ENCODE measurements at regions not wholly inside any gene's neighbourhood (a gene's known extent, or its start where the extent isn't known, plus 50 kb on each side); places are given as distances from the start of the nearest gene placed in this dataset.

DNA sequence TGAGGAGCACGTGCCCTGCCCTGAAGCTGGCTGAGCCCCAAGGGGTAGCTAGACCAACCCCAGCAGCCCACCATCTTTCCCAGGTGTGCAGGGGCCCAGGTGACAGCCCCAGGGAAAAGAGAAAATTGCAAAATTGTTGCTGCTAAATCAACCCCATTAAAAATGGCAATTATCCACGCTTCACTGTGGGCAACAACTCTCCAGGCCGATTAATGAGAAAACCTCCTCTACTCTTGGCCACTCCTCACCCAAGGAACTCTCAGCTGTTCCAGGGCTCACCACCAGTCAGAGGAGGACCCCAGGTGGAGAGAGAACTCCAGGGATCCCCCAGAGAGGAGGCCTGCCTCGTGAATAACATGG, 516.1 kb upstream of the MGMT start:
- Histone ChIP-seq H3K4me1 (no peaks in the 10 kb centered on the region), H3K4me3 (no peak overlapping the region), H3K9me3 (peaks cover 0 to 6% (median 5%) of the 10 kb centered on the region in 3 donors), H3K27me3 (no peaks in the 10 kb centered on the region), H3K27ac (no peak overlapping the region), H3K36me3 (no peaks in the 10 kb centered on the region)
- TF ChIP-seq, protein P1, sequence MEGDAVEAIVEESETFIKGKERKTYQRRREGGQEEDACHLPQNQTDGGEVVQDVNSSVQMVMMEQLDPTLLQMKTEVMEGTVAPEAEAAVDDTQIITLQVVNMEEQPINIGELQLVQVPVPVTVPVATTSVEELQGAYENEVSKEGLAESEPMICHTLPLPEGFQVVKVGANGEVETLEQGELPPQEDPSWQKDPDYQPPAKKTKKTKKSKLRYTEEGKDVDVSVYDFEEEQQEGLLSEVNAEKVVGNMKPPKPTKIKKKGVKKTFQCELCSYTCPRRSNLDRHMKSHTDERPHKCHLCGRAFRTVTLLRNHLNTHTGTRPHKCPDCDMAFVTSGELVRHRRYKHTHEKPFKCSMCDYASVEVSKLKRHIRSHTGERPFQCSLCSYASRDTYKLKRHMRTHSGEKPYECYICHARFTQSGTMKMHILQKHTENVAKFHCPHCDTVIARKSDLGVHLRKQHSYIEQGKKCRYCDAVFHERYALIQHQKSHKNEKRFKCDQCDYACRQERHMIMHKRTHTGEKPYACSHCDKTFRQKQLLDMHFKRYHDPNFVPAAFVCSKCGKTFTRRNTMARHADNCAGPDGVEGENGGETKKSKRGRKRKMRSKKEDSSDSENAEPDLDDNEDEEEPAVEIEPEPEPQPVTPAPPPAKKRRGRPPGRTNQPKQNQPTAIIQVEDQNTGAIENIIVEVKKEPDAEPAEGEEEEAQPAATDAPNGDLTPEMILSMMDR (IDR thresholded peaks at IDR 0.05), result no peak
- TF ChIP-seq POLR2A (IDR thresholded peaks at IDR 0.05), result no peak
- 66 to 80% methylated on average over 1 to 3 of the region's 4 CpGs for WGBS, 2 donors
- no peak for DNase-seq
- intact Hi-C loops (cut with DNase I), result no loop called here

DNA sequence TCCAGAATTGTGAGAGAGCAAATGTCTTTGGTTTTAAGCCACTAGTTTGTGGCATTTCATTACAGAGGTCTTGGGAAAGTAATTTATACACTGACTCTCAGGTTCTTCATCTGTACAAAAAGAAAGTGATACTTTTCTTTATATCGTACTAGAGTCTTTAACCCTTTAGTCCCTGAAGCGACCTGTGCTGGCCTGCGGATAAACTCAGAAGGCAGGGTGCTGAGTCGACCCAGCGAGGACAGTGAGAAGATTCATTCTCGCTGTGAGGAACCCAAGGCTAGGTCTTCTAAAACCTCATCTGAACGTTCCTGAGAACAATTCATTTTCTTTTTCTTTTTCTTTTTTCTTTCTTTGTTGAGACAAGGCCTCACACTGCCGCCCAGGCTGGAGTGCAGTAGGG, 514.2 kb upstream of the MGMT start:
- H3K4me1 ChIP-seq, result no peaks in the 10 kb centered on the region
- 73 to 88% methylated on average over 8 of the region's 8 CpGs for WGBS, 2 donors
- no peak for TF ChIP-seq POLR2A (IDR thresholded peaks at IDR 0.05)
- TF ChIP-seq, protein P1 (IDR thresholded peaks at IDR 0.05), result no peak
- H3K27me3 ChIP-seq, result no peaks in the 10 kb centered on the region
- no peak overlapping the region for H3K4me3 ChIP-seq
- H3K36me3 ChIP-seq, result no peaks in the 10 kb centered on the region
- H3K27ac ChIP-seq, result no peak overlapping the region
- peaks cover 0 to 5% (median 0%) of the 10 kb centered on the region in 3 donors for H3K9me3 ChIP-seq
- DNase-seq, result no peak
- intact Hi-C loops (cut with DNase I), result no loop called here

DNA sequence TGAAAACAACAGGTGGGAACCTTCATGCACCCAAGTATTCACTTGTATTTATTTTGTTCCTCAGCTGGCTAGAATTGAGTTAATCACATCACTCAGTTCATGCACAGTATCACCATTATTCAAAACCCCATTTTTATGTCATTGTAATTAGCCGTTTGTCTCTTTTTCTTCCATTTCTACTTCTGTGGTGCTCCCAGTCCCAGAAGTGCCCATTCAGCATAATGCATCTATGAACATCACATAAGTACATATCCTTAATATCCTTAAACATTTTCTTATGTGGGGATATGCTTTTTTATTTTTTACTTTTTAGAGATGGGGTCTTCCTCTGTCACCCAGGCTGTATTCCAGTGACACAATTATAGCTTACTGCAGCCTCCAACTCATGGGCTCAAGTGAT, 510.9 kb upstream of the MGMT start:
- no peaks in the 10 kb centered on the region for H3K36me3 ChIP-seq
- H3K4me3 ChIP-seq, result no peak overlapping the region
- no peaks in the 10 kb centered on the region for H3K4me1 ChIP-seq
- no peak for TF ChIP-seq POLR2A (IDR thresholded peaks at IDR 0.05)
- TF ChIP-seq, protein P1 (IDR thresholded peaks at IDR 0.05), result no peak
- H3K27ac ChIP-seq, result no peak overlapping the region
- DNase-seq, result no peak
- WGBS, 2 donors, result 52 to 57% methylated on average over 1 of the region's 1 CpG
- no peaks in the 10 kb centered on the region for H3K27me3 ChIP-seq
- peaks cover 0 to 6% (median 0%) of the 10 kb centered on the region in 3 donors for H3K9me3 ChIP-seq
- intact Hi-C loops (cut with DNase I), result no loop called here

DNA sequence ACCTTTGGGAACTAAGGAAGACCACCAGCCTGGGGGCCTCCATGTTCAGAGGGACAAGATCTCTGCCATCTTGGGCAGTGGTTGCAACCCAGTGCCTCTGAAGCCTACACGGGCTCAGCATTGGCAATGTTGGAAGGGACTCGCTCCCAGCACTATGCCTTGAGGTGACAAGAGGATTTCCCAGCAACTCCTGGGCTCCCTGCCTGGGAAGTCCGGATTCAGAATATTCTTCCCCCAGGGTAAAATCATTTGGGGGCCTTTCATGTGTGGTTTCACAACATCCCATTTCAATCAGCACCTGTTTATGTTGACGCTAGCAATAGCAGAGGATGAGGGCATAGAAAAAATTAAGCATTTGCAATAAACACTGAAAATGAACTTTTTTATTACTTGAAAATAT, 509.8 kb upstream of the MGMT start:
- Histone ChIP-seq H3K4me3 (no peak overlapping the region), H3K27me3 (no peaks in the 10 kb centered on the region), H3K9me3 (peaks cover 0 to 6% (median 0%) of the 10 kb centered on the region in 3 donors), H3K36me3 (no peaks in the 10 kb centered on the region), H3K4me1 (no peaks in the 10 kb centered on the region), H3K27ac (no peak overlapping the region)
- no peak for DNase-seq
- 58 to 67% methylated on average over 3 of the region's 4 CpGs for WGBS, 2 donors
- TF ChIP-seq POLR2A (IDR thresholded peaks at IDR 0.05), result no peak
- TF ChIP-seq, protein P1 (IDR thresholded peaks at IDR 0.05), result no peak
- intact Hi-C loops (cut with DNase I), result no loop called here

DNA sequence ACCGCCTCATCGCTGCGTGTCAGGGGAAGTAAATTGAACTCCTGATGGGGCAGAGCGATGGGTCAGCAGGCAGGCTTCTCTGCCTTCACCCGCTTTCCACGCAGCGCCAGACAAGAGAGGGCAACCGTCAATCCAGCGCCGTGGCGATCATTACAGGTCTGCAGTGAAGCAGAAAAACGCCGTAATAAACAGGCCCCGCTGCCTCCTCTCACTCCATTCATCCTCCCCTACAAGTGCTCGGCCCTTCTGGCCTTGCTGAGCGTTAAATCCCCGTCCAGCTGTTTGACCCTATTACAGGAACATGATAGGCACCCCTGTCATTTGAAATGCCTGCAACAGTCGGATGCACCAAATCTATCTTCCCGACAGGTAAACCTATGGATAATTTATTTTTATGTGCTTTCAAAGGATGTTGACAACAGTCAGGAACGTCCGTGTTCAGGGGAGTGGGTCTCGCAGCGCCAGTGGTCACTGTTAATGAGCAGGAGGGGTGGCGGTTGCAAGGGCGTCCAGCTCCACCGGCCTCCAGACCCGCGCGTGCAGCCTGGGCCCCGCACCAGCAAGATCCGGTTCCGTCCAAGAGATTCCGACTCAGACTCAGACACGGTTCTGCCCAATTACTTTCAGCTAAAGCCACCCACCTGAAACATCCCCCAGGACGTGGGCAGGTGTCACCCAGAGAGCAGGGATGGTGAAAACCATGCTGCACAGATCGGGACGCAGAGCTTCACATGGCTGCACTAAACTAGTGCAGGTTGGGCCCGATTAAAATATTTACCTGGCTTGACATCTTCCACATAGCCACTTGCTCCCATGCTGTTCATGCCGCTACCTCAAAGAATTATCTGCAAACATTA, 508.0 kb upstream of the MGMT start:
- WGBS, 2 donors, result 88% methylated on average over 25 to 26 of the region's 39 CpGs
- TF ChIP-seq, protein P1 (IDR thresholded peaks at IDR 0.05), result no peak
- TF ChIP-seq POLR2A (IDR thresholded peaks at IDR 0.05), result no peak
- H3K27me3 ChIP-seq, result no peaks in the 10 kb centered on the region
- H3K36me3 ChIP-seq, result no peaks in the 10 kb centered on the region
- H3K9me3 ChIP-seq, result peaks cover 0 to 6% (median 0%) of the 10 kb centered on the region in 3 donors
- H3K27ac ChIP-seq, result no peak overlapping the region
- no peaks in the 10 kb centered on the region for H3K4me1 ChIP-seq
- no peak overlapping the region for H3K4me3 ChIP-seq
- DNase-seq, result no peak
- intact Hi-C loops (cut with DNase I), result no loop called here
